HCT116 (cell line): ENCODE measurements at regions not wholly inside any gene's neighbourhood (a gene's known extent, or its start where the extent isn't known, plus 50 kb on each side); places are given as distances from the start of the nearest gene placed in this dataset.

Source experiments
- ATAC-seq: fragments of 200-7000 bp; cut with Tn5 transposase; 2 replicates; pipeline ENCODE4 v1.9.1; 2020; ENCODE audit warnings: mild to moderate bottlenecking, moderate library complexity
- BruUV-seq: library from RNA; stranded (reverse); fragments of 400-500 nt; replicated peaks from 2 replicates; lab custom pipeline; 2021; lab: Mats Ljungman, UMichigan
- CTCF ChIA-PET: fragments of 300-600 bp; sonication (Branson Sonifier 250); formaldehyde crosslinking; loops from one replicate; lab custom pipeline; 2021; ENCODE audit warnings: antibody characterized with exemption; lab: Charles Lee
- POLR2A ChIA-PET: fragments of 300-600, 350-600 bp; sonication (Branson Sonifier 250); formaldehyde crosslinking; loops from one replicate; lab custom pipeline; 2021; ENCODE audit warnings: antibody characterized with exemption; lab: Charles Lee
- RAD21 ChIA-PET, 2 experiments: fragments of 300-600 bp; sonication (Branson Sonifier 250); formaldehyde crosslinking; loops; one replicate each; lab custom pipeline; 2023; ENCODE audit warnings: low total read pairs in 2 of 2; ENCODE audit not compliant: uncharacterized antibody in 2 of 2, unreplicated experiment in 2 of 2, low non-redundant PET in 1 of 2; lab: Charles Lee
- DNase-seq: peaks from one replicate; pipeline ENCODE4 v3.0.0-alpha.2; 2010; ENCODE audit warnings: low read depth, low spot score
- H2AFZ ChIP-seq: fragments of 200-600 bp; shearing (Covaris generic), sonication (generic); 2 replicates; pipeline ENCODE4 v1.6.1; 2017; ENCODE audit warnings: low read depth, mixed run types, mixed read lengths, antibody characterized with exemption, low read length; ENCODE audit not compliant: poor library complexity, severe bottlenecking
- H3K27ac ChIP-seq: 2 replicates; pipeline ENCODE4 v1.5.1; 2012; ENCODE audit warnings: low read depth, low read length
- H3K27me3 ChIP-seq: fragments of 200-600 bp; sonication (generic); 2 replicates; pipeline ENCODE4 v1.6.1; 2016; ENCODE audit warnings: mixed run types, low read length, mixed read lengths; ENCODE audit not compliant: insufficient read depth
- H3K36me3 ChIP-seq, 2 experiments: fragments of 200-500 bp in 1 of 2; fragments of 200-600 bp in 1 of 2; sonication (Bioruptor generic) in 1 of 2; sonication (generic) in 1 of 2; 2 replicates each; pipeline versions ENCODE4 v1.5.1 to v1.6.1; 2014 to 2016; ENCODE audit warnings: low read length in 2 of 2, inconsistent platforms in 1 of 2, mixed read lengths in 1 of 2, mixed run types in 1 of 2; ENCODE audit not compliant: insufficient read depth in 2 of 2, control insufficient read depth in 1 of 2
- H3K4me1 ChIP-seq, 2 experiments: fragments of 200-600 bp in 1 of 2; sonication (generic) in 1 of 2; 2 replicates each; pipeline versions ENCODE4 v1.5.1 to v1.6.1; 2012 to 2017; ENCODE audit warnings: low read length in 2 of 2, inconsistent platforms in 1 of 2, mild to moderate bottlenecking in 1 of 2, mixed read lengths in 1 of 2, mixed run types in 1 of 2, moderate library complexity in 1 of 2; ENCODE audit not compliant: insufficient read depth in 2 of 2, control insufficient read depth in 1 of 2
- H3K4me2 ChIP-seq: fragments of 200-600 bp; sonication (generic); 2 replicates; pipeline ENCODE4 v1.6.1; 2017; ENCODE audit warnings: mixed run types, low read length, mixed read lengths
- H3K4me3 ChIP-seq, 2 experiments: fragments of 200-600 bp in 1 of 2; sonication (generic) in 1 of 2; replicated peaks in 1 of 2; 2 replicates each; pipeline ENCODE4 v1.5.1; 2011 to 2016; ENCODE audit warnings: low read length in 2 of 2, control low read depth in 1 of 2, low read depth in 1 of 2, mild to moderate bottlenecking in 1 of 2, mixed read lengths in 1 of 2, mixed run types in 1 of 2
- H3K79me2 ChIP-seq: fragments of 200-600 bp; sonication (generic); 2 replicates; pipeline ENCODE4 v1.6.1; 2017; ENCODE audit warnings: mild to moderate bottlenecking, mixed run types, low read length, moderate library complexity, mixed read lengths; ENCODE audit not compliant: insufficient read depth
- H3K9ac ChIP-seq: fragments of 200-600 bp; sonication (generic); 2 replicates; pipeline ENCODE4 v1.6.1; 2016; ENCODE audit warnings: low read length, mixed read lengths
- H3K9me2 ChIP-seq: fragments of 200-600 bp; sonication (generic), shearing (Covaris generic); 2 replicates; pipeline ENCODE4 v1.6.1; 2017; ENCODE audit warnings: mixed run types, mild to moderate bottlenecking, moderate library complexity; ENCODE audit not compliant: insufficient read depth
- H3K9me3 ChIP-seq, 2 experiments: fragments of 200-500 bp in 1 of 2; fragments of 200-600 bp in 1 of 2; sonication (Bioruptor generic) in 1 of 2; sonication (generic) in 1 of 2; 2 replicates each; pipeline ENCODE4 v1.6.1; 2014 to 2017; ENCODE audit warnings: low read length in 2 of 2, mixed read lengths in 2 of 2, inconsistent platforms in 1 of 2, low read depth in 1 of 2, mild to moderate bottlenecking in 1 of 2, mixed run types in 1 of 2, moderate library complexity in 1 of 2; ENCODE audit not compliant: control insufficient read depth in 1 of 2, insufficient read depth in 1 of 2
- H4K20me1 ChIP-seq: fragments of 200-600 bp; sonication (generic), shearing (Covaris generic); 2 replicates; pipeline ENCODE4 v1.6.1; 2017; ENCODE audit warnings: mixed run types, mild to moderate bottlenecking, moderate library complexity; ENCODE audit not compliant: insufficient read depth
- CBX3 ChIP-seq: IDR thresholded peaks from 2 replicates; pipeline ENCODE4 v1.6.1; 2012; ENCODE audit warnings: low read depth
- CEBPB ChIP-seq: IDR thresholded peaks from 2 replicates; pipeline ENCODE4 v1.6.1; 2012; ENCODE audit warnings: low read depth
- EGR1 ChIP-seq: IDR thresholded peaks from 2 replicates; pipeline ENCODE4 v1.6.1; 2012; ENCODE audit warnings: low read depth
- ELF1 ChIP-seq: IDR thresholded peaks from 2 replicates; pipeline ENCODE4 v1.6.1; 2012; ENCODE audit warnings: low read depth, borderline replicate concordance
- EZH2 ChIP-seq: fragments of 200-600 bp; sonication (generic); IDR thresholded peaks from 2 replicates; pipeline ENCODE4 v1.6.1; 2017; ENCODE audit warnings: antibody characterized with exemption, mixed run types
- EZH2phosphoT487 ChIP-seq: fragments of 200-600 bp; IDR thresholded peaks from 2 replicates; pipeline ENCODE4 v1.6.1; 2018; ENCODE audit warnings: antibody characterized with exemption, borderline replicate concordance
- FOSL1 ChIP-seq: IDR thresholded peaks from 2 replicates; pipeline ENCODE4 v1.6.1; 2012; ENCODE audit warnings: low read depth
- JUND ChIP-seq: IDR thresholded peaks from 2 replicates; pipeline ENCODE4 v1.6.1; 2012
- MAX ChIP-seq: IDR thresholded peaks from 2 replicates; pipeline ENCODE4 v1.6.1; 2012
- POLR2A ChIP-seq: IDR thresholded peaks from 2 replicates; pipeline ENCODE4 v1.7.0; 2011; ENCODE audit warnings: borderline replicate concordance; ENCODE audit not compliant: insufficient read depth, insufficient read length; ENCODE audit errors: extremely low read depth
- POLR2AphosphoS5 ChIP-seq: IDR thresholded peaks from 2 replicates; pipeline ENCODE4 v1.6.1; 2011; ENCODE audit warnings: mild to moderate bottlenecking, low read depth, low read length, moderate library complexity
- RAD21 ChIP-seq: IDR thresholded peaks from 2 replicates; pipeline ENCODE4 v1.6.1; 2012; ENCODE audit warnings: low read depth, mild to moderate bottlenecking
- SRF ChIP-seq: IDR thresholded peaks from 2 replicates; pipeline ENCODE4 v1.6.1; 2012; ENCODE audit warnings: low read depth
- TCF7L2 ChIP-seq: IDR thresholded peaks from 2 replicates; pipeline ENCODE4 v1.7.0; 2011; ENCODE audit warnings: borderline replicate concordance, inconsistent platforms; ENCODE audit not compliant: insufficient read depth, insufficient read length; ENCODE audit errors: extremely low read depth
- YY1 ChIP-seq: IDR thresholded peaks from 2 replicates; pipeline ENCODE4 v1.6.1; 2011; ENCODE audit warnings: low read length, low read depth, moderate library complexity, mild to moderate bottlenecking; ENCODE audit not compliant: insufficient replicate concordance; ENCODE audit errors: extremely low read depth
- ZFX ChIP-seq: fragments of 450-650 bp; IDR thresholded peaks from 2 replicates; pipeline ENCODE4 v1.6.1; 2017
- ZNF274 ChIP-seq: fragments of 200-500 bp; sonication (Bioruptor generic); IDR thresholded peaks from 2 replicates; pipeline ENCODE4 v1.6.1; 2014; ENCODE audit warnings: mild to moderate bottlenecking, low read depth, low read length, inconsistent platforms
- intact Hi-C: fragments of 100-400 bp; cut with micrococcal nuclease; formaldehyde crosslinking; loops from 2 replicates; pipeline ENCODE4 v1.10.0; 2022
- TF ChIP-seq, protein P1 (sequence below): IDR thresholded peaks from 2 replicates; pipeline ENCODE4 v1.6.1; 2012
- TF ChIP-seq, protein P2 (sequence below), 3 experiments: fragments of 200-600 bp in 1 of 3; sonication (generic) in 1 of 3; IDR thresholded peaks in 2 of 3; conservative IDR thresholded peaks in 1 of 3; 2 replicates each; pipeline ENCODE4 v1.5.1; 2012 to 2017; ENCODE audit warnings: low read depth in 2 of 3, low read length in 2 of 3, antibody characterized with exemption in 1 of 3, borderline replicate concordance in 1 of 3, control low read depth in 1 of 3, mild to moderate bottlenecking in 1 of 3, mixed read lengths in 1 of 3, mixed run types in 1 of 3, moderate library complexity in 1 of 3; ENCODE audit not compliant: insufficient read depth in 1 of 3

- TF ChIP-seq TCF7L2 (no peak), POLR2AphosphoS5 (no peak)
These were observed 71.1 kb upstream of the CCDC60 start (continued) for GRCh38 chr12:119263466-119263865.

GRCh38 chr12:119266963-119267362 is 67.6 kb upstream of the CCDC60 start:
- no peak overlapping the region for H3K4me3 ChIP-seq
- H3K4me2 ChIP-seq = no peak overlapping the region
- ChIA-PET CTCF (no interaction called here), RAD21 (no interaction called here), POLR2A (no interaction called here)
- no peaks in the 10 kb centered on the region for H3K9me2 ChIP-seq
- no TSS peak for BruUV-seq
- no peak overlapping the region for H3K9ac ChIP-seq
- TF ChIP-seq FOSL1 (no peak), EGR1 (no peak), MAX (no peak), YY1 (no peak), EZH2 (no peak), ZFX (no peak), SRF (no peak), RAD21 (no peak), EZH2phosphoT487 (no peak), CEBPB (no peak), JUND (no peak), POLR2A (no peak), ZNF274 (no peak), CBX3 (no peak), ELF1 (no peak)
- TF ChIP-seq, protein P1, sequence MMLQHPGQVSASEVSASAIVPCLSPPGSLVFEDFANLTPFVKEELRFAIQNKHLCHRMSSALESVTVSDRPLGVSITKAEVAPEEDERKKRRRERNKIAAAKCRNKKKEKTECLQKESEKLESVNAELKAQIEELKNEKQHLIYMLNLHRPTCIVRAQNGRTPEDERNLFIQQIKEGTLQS = no peak
- TF ChIP-seq, protein P2, sequence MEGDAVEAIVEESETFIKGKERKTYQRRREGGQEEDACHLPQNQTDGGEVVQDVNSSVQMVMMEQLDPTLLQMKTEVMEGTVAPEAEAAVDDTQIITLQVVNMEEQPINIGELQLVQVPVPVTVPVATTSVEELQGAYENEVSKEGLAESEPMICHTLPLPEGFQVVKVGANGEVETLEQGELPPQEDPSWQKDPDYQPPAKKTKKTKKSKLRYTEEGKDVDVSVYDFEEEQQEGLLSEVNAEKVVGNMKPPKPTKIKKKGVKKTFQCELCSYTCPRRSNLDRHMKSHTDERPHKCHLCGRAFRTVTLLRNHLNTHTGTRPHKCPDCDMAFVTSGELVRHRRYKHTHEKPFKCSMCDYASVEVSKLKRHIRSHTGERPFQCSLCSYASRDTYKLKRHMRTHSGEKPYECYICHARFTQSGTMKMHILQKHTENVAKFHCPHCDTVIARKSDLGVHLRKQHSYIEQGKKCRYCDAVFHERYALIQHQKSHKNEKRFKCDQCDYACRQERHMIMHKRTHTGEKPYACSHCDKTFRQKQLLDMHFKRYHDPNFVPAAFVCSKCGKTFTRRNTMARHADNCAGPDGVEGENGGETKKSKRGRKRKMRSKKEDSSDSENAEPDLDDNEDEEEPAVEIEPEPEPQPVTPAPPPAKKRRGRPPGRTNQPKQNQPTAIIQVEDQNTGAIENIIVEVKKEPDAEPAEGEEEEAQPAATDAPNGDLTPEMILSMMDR (IDR thresholded peaks at IDR 0.05 in 2 of 3, conservative IDR thresholded peaks at IDR 0.05 in 1 of 3; ENCODE audit: borderline replicate concordance in 1 of 3, insufficient read depth in 1 of 3, low read depth in 2 of 3, low read length in 2 of 3) = no peak
- no peaks in the 10 kb centered on the region for H3K9me3 ChIP-seq
- H3K27ac ChIP-seq = no peak overlapping the region
- H3K27me3 ChIP-seq = peaks cover 6% of the 10 kb centered on the region; the same call in 1 of the 2 replicates
- no peaks in the 10 kb centered on the region for H3K79me2 ChIP-seq
- ATAC-seq (no peak), DNase-seq (no peak)
- H4K20me1 ChIP-seq = no peaks in the 10 kb centered on the region
- no peak overlapping the region for H2AFZ ChIP-seq
- intact Hi-C loops = no loop called here
- no peaks in the 10 kb centered on the region for H3K36me3 ChIP-seq
- no peaks in the 10 kb centered on the region for H3K4me1 ChIP-seq
